22Rv1 (cell line): ENCODE measurements at regions not wholly inside any gene's neighbourhood (a gene's known extent, or its start where the extent isn't known, plus 50 kb on each side); places are given as distances from the start of the nearest gene placed in this dataset.

Experiments
- ZFX ChIP-seq: fragments of 450-650 bp; IDR thresholded peaks from 2 replicates; pipeline ENCODE4 v1.6.1; 2017; ENCODE audit warnings: antibody characterized with exemption, borderline replicate concordance
- TF ChIP-seq, protein P1 (sequence below): fragments of 450-650 bp; IDR thresholded peaks from 2 replicates; pipeline ENCODE4 v1.5.1; 2017; ENCODE audit warnings: mild to moderate bottlenecking

DNA sequence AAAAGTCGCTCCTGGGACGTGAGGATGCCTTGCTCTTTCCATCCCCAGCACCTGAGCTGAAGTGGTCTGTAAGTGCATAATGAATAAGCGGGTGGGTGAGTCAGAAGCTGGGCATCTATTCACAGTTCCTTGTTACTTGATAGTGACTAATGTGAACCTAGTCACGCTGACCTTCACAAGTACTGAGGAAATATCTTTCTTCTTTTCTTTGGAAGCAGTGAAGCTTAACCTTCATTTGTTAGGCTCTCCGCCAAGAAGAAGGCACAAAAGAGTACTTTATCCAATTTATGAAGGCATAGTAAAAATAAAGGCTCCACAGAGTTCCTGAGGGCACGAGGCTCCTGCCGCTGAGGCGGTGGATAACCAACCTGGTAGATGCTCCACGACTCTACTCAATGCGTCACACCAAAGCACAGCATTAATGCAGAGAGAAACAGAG, 475.7 kb upstream of the SLIT2 start:
- TF ChIP-seq, protein P1, sequence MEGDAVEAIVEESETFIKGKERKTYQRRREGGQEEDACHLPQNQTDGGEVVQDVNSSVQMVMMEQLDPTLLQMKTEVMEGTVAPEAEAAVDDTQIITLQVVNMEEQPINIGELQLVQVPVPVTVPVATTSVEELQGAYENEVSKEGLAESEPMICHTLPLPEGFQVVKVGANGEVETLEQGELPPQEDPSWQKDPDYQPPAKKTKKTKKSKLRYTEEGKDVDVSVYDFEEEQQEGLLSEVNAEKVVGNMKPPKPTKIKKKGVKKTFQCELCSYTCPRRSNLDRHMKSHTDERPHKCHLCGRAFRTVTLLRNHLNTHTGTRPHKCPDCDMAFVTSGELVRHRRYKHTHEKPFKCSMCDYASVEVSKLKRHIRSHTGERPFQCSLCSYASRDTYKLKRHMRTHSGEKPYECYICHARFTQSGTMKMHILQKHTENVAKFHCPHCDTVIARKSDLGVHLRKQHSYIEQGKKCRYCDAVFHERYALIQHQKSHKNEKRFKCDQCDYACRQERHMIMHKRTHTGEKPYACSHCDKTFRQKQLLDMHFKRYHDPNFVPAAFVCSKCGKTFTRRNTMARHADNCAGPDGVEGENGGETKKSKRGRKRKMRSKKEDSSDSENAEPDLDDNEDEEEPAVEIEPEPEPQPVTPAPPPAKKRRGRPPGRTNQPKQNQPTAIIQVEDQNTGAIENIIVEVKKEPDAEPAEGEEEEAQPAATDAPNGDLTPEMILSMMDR: no peak
- no peak for TF ChIP-seq ZFX
